OCI-LY1 (cell line): ENCODE measurements at regions not wholly inside any gene's neighbourhood (a gene's known extent, or its start where the extent isn't known, plus 50 kb on each side); places are given as distances from the start of the nearest gene placed in this dataset.

Source experiments
- H2AFZ ChIP-seq: fragments of 200-600 bp; sonication (generic), shearing (Covaris generic); 2 replicates; pipeline ENCODE4 v1.6.0; 2014; ENCODE audit warnings: antibody characterized with exemption, mild to moderate bottlenecking, low read length
- H3F3A ChIP-seq: fragments of 200-600 bp; sonication (generic), shearing (Covaris generic); 2 replicates; pipeline ENCODE4 v1.6.0; 2014; ENCODE audit warnings: mild to moderate bottlenecking, antibody characterized with exemption, low read length, moderate library complexity; ENCODE audit not compliant: insufficient read depth
- H3K27ac ChIP-seq: fragments of 200-600 bp; sonication (generic); 2 replicates; pipeline ENCODE4 v1.5.1; 2014; ENCODE audit warnings: low read length, mixed run types, mild to moderate bottlenecking, low read depth; ENCODE audit not compliant: poor library complexity, severe bottlenecking
- H3K27me3 ChIP-seq: fragments of 200-600 bp; sonication (generic); 2 replicates; pipeline ENCODE4 v1.6.0; 2014; ENCODE audit warnings: antibody characterized with exemption, mild to moderate bottlenecking, low read length, moderate library complexity; ENCODE audit not compliant: insufficient read depth
- H3K36me3 ChIP-seq: fragments of 200-600 bp; sonication (generic); 2 replicates; pipeline ENCODE4 v1.6.1; 2014; ENCODE audit warnings: mild to moderate bottlenecking, antibody characterized with exemption, low read length, moderate library complexity, mixed read lengths; ENCODE audit not compliant: insufficient read depth
- H3K4me1 ChIP-seq: fragments of 200-600 bp; sonication (generic); 2 replicates; pipeline ENCODE4 v1.5.1; 2014; ENCODE audit warnings: mild to moderate bottlenecking, low read length, moderate library complexity; ENCODE audit not compliant: insufficient read depth, severe bottlenecking
- H3K4me2 ChIP-seq: fragments of 200-600 bp; sonication (generic), shearing (Covaris generic); 2 replicates; pipeline ENCODE4 v1.6.1; 2014; ENCODE audit warnings: low read length
- H3K4me3 ChIP-seq: fragments of 200-600 bp; sonication (generic); 2 replicates; pipeline ENCODE4 v1.5.1; 2014; ENCODE audit warnings: low read length, low read depth, mild to moderate bottlenecking, mixed read lengths; ENCODE audit not compliant: poor library complexity, severe bottlenecking
- H3K79me2 ChIP-seq: fragments of 200-600 bp; shearing (Covaris generic); 2 replicates; pipeline ENCODE4 v1.6.1; 2016; ENCODE audit warnings: mixed run types, low read length, mixed read lengths; ENCODE audit not compliant: insufficient read depth
- H3K9ac ChIP-seq: fragments of 200-600 bp; sonication (generic), shearing (Covaris generic); 2 replicates; pipeline ENCODE4 v1.6.1; 2014; ENCODE audit warnings: mild to moderate bottlenecking, low read length, mixed read lengths
- H3K9me2 ChIP-seq: fragments of 200-600 bp; sonication (generic), shearing (Covaris generic); 2 replicates; pipeline ENCODE4 v1.6.1; 2014; ENCODE audit warnings: low read depth, mild to moderate bottlenecking, low read length, mixed read lengths
- H3K9me3 ChIP-seq: fragments of 200-600 bp; shearing (Covaris generic); 2 replicates; pipeline ENCODE4 v1.6.1; 2014; ENCODE audit warnings: low read length, mixed read lengths
- H4K20me1 ChIP-seq: fragments of 200-600 bp; sonication (generic), shearing (Covaris generic); 2 replicates; pipeline ENCODE4 v1.6.0; 2016; ENCODE audit warnings: mild to moderate bottlenecking, low read length; ENCODE audit not compliant: insufficient read depth
- CTCF ChIP-seq: fragments of 200-600 bp; sonication (generic), shearing (Covaris generic); IDR thresholded peaks from 2 replicates; pipeline ENCODE4 v1.5.1; 2017; ENCODE audit warnings: mild to moderate bottlenecking, antibody characterized with exemption, low read length, moderate library complexity, mixed read lengths
- EZH2 ChIP-seq: fragments of 200-600 bp; sonication (generic), shearing (Covaris generic); IDR thresholded peaks from 2 replicates; pipeline ENCODE4 v1.8.0; 2017; ENCODE audit warnings: borderline replicate concordance, mixed run types, mild to moderate bottlenecking, antibody characterized with exemption, low read length, moderate library complexity, mixed read lengths

GRCh38 chr4:29199485-29199884, 1520.7 kb upstream of the PCDH7 start:
- Histone ChIP-seq H3K4me1 (no peaks in the 10 kb centered on the region), H3K9me2 (no peaks in the 10 kb centered on the region), H3K36me3 (no peaks in the 10 kb centered on the region), H3K27me3 (no peaks in the 10 kb centered on the region), H3K4me2 (no peak overlapping the region), H3K79me2 (no peaks in the 10 kb centered on the region), H3K27ac (no peak overlapping the region), H3K9me3 (no peaks in the 10 kb centered on the region), H2AFZ (no peak overlapping the region), H3K9ac (no peak overlapping the region), H3K4me3 (no peak overlapping the region), H3F3A (no peaks in the 10 kb centered on the region), H4K20me1 (no peaks in the 10 kb centered on the region)
- TF ChIP-seq CTCF = no peak
- no peak for TF ChIP-seq EZH2

GRCh38 chr4:29213020-29213419, 1507.1 kb upstream of the PCDH7 start:
- no peak overlapping the region for H3K4me3 ChIP-seq
- H3K9ac ChIP-seq = no peak overlapping the region
- no peaks in the 10 kb centered on the region for H4K20me1 ChIP-seq
- no peak overlapping the region for H3K4me2 ChIP-seq
- no peaks in the 10 kb centered on the region for H3K79me2 ChIP-seq
- H3K9me3 ChIP-seq = no peaks in the 10 kb centered on the region
- H3K27ac ChIP-seq = no peak overlapping the region
- H3K27me3 ChIP-seq = no peaks in the 10 kb centered on the region
- H3K4me1 ChIP-seq = no peaks in the 10 kb centered on the region
- H3K9me2 ChIP-seq = no peaks in the 10 kb centered on the region
- no peak for TF ChIP-seq CTCF
- no peak for TF ChIP-seq EZH2
- no peak overlapping the region for H2AFZ ChIP-seq
- no peaks in the 10 kb centered on the region for H3F3A ChIP-seq
- H3K36me3 ChIP-seq = no peaks in the 10 kb centered on the region

- Histone ChIP-seq H2AFZ (no peak overlapping the region), H3K4me1 (no peaks in the 10 kb centered on the region), H3F3A (no peaks in the 10 kb centered on the region), H3K9me2 (no peaks in the 10 kb centered on the region), H3K9me3 (no peaks in the 10 kb centered on the region), H3K79me2 (no peaks in the 10 kb centered on the region), H3K4me3 (no peak overlapping the region), H3K36me3 (no peaks in the 10 kb centered on the region), H3K9ac (no peak overlapping the region), H3K27ac (no peak overlapping the region), H3K4me2 (no peak overlapping the region), H4K20me1 (no peaks in the 10 kb centered on the region), H3K27me3 (no peaks in the 10 kb centered on the region)
- TF ChIP-seq CTCF (no peak), EZH2 (no peak)
These were observed 1499.4 kb upstream of the PCDH7 start for GRCh38 chr4:29220761-29221160.
